GM23338 (cell line): ENCODE measurements at regions not wholly inside any gene's neighbourhood (a gene's known extent, or its start where the extent isn't known, plus 50 kb on each side); places are given as distances from the start of the nearest gene placed in this dataset.

ENCODE experiments used
- ATAC-seq: fragments of 200-7000 bp; cut with Tn5 transposase; 3 replicates; pipeline ENCODE4 v1.9.1; 2020
- DNase-seq: peaks from one replicate; pipeline ENCODE4 v3.0.0-alpha.2; 2015; ENCODE audit warnings: low spot score
- H2AFZ ChIP-seq: fragments of 200-600 bp; sonication (generic); 2 replicates; pipeline ENCODE4 v1.8.0; 2016; ENCODE audit warnings: antibody characterized with exemption, mild to moderate bottlenecking, moderate library complexity
- H3F3A ChIP-seq: fragments of 200-600 bp; sonication (generic); replicated peaks from 2 replicates; pipeline ENCODE4 v1.8.0; 2017; ENCODE audit warnings: antibody characterized with exemption, mixed run types, low read depth
- H3K27ac ChIP-seq: fragments of 200-600 bp; sonication (generic); 2 replicates; pipeline ENCODE4 v1.6.1; 2016; ENCODE audit warnings: low read depth
- H3K27me3 ChIP-seq: fragments of 200-600 bp; sonication (generic); 2 replicates; pipeline ENCODE4 v1.8.0; 2016; ENCODE audit warnings: mild to moderate bottlenecking, mixed run types, moderate library complexity; ENCODE audit not compliant: insufficient read depth
- H3K36me3 ChIP-seq: fragments of 200-600 bp; sonication (generic); 2 replicates; pipeline ENCODE4 v1.8.0; 2016; ENCODE audit warnings: mild to moderate bottlenecking; ENCODE audit not compliant: insufficient read depth
- H3K4me1 ChIP-seq: fragments of 200-600 bp; sonication (generic); 2 replicates; pipeline ENCODE4 v1.8.0; 2016; ENCODE audit warnings: mild to moderate bottlenecking, moderate library complexity; ENCODE audit not compliant: insufficient read depth
- H3K4me2 ChIP-seq: fragments of 200-600 bp; sonication (generic); 2 replicates; pipeline ENCODE4 v1.7.1; 2017; ENCODE audit warnings: mixed run types
- H3K4me3 ChIP-seq: fragments of 200-600 bp; sonication (generic); 2 replicates; pipeline ENCODE4 v1.6.1; 2016; ENCODE audit warnings: mixed run types
- H3K79me2 ChIP-seq: fragments of 200-600 bp; sonication (generic); replicated peaks from 2 replicates; pipeline ENCODE4 v1.8.0; 2017; ENCODE audit warnings: mild to moderate bottlenecking; ENCODE audit not compliant: insufficient read depth
- H3K9me2 ChIP-seq: fragments of 200-600 bp; sonication (generic); 2 replicates; pipeline ENCODE4 v1.8.0; 2017; ENCODE audit not compliant: insufficient read depth
- H4K20me1 ChIP-seq: fragments of 200-600 bp; sonication (generic); replicated peaks from 2 replicates; pipeline ENCODE4 v1.8.0; 2017; ENCODE audit warnings: mild to moderate bottlenecking; ENCODE audit not compliant: insufficient read depth
- H3K27ac Mint-ChIP-seq: 2 replicates; pipeline ENCODE4 v1.8.0; 2020; ENCODE audit warnings: inconsistent platforms, mild to moderate bottlenecking, moderate library complexity, mixed read lengths
- H3K27me3 Mint-ChIP-seq: 3 replicates; pipeline ENCODE4 v1.8.0; 2022; ENCODE audit warnings: low read depth, mild to moderate bottlenecking, moderate library complexity, mixed read lengths, inconsistent platforms; ENCODE audit not compliant: insufficient read depth, poor library complexity
- H3K36me3 Mint-ChIP-seq: 3 replicates; pipeline ENCODE4 v1.8.0; 2021; ENCODE audit warnings: low read depth, mild to moderate bottlenecking, inconsistent platforms, moderate library complexity, mixed read lengths
- H3K4me1 Mint-ChIP-seq: 3 replicates; pipeline ENCODE4 v1.8.0; 2020; ENCODE audit warnings: mild to moderate bottlenecking, inconsistent platforms, mixed read lengths
- H3K4me3 Mint-ChIP-seq: 3 replicates; pipeline ENCODE4 v1.8.0; 2021; ENCODE audit warnings: moderate library complexity, mild to moderate bottlenecking, inconsistent platforms, mixed read lengths
- H3K9me3 Mint-ChIP-seq: 3 replicates; pipeline ENCODE4 v1.8.0; 2020; ENCODE audit warnings: moderate library complexity, mild to moderate bottlenecking, inconsistent platforms, mixed read lengths
- CREB1 ChIP-seq: fragments of 250-450 bp; sonication (Bioruptor Pico); IDR thresholded peaks from 2 replicates; pipeline ENCODE4 v1.5.0; 2020; ENCODE audit warnings: low read depth, mild to moderate bottlenecking, moderate library complexity
- EZH2 ChIP-seq: fragments of 200-600 bp; sonication (generic); IDR thresholded peaks from one replicate; pipeline ENCODE4 v1.8.0; 2017; ENCODE audit warnings: antibody characterized with exemption, mild to moderate bottlenecking, low read depth; ENCODE audit not compliant: unreplicated experiment
- EZH2phosphoT487 ChIP-seq: fragments of 200-600 bp; sonication (generic); IDR thresholded peaks from one replicate; pipeline ENCODE4 v1.8.1; 2018; ENCODE audit warnings: antibody characterized with exemption; ENCODE audit not compliant: unreplicated experiment
- JUNB ChIP-seq: IDR thresholded peaks from one replicate; pipeline ENCODE4 v1.6.1; 2016; ENCODE audit warnings: antibody characterized with exemption; ENCODE audit not compliant: unreplicated experiment
- NANOG ChIP-seq: IDR thresholded peaks from 2 replicates; pipeline ENCODE4 v1.6.1; 2016; ENCODE audit warnings: antibody characterized with exemption, borderline replicate concordance
- POLR2AphosphoS5 ChIP-seq: IDR thresholded peaks from 2 replicates; pipeline ENCODE4 v1.6.1; 2016; ENCODE audit warnings: antibody characterized with exemption, low read depth
- STAT1 ChIP-seq: IDR thresholded peaks from one replicate; pipeline ENCODE4 v1.6.1; 2016; ENCODE audit warnings: antibody characterized with exemption; ENCODE audit not compliant: unreplicated experiment
- ZNF114 ChIP-seq: fragments of 250-450 bp; sonication (Bioruptor Pico); IDR thresholded peaks from 2 replicates; pipeline ENCODE4 v1.5.0; 2020; ENCODE audit warnings: mild to moderate bottlenecking, moderate library complexity
- ZNF331 ChIP-seq: fragments of 250-450 bp; sonication (Bioruptor Pico); IDR thresholded peaks from 2 replicates; pipeline ENCODE4 v1.5.0; 2020; ENCODE audit warnings: low read depth, mild to moderate bottlenecking, moderate library complexity
- TF ChIP-seq, protein P1 (sequence below), 2 experiments: fragments of 200-600 bp in 1 of 2; sonication (generic) in 1 of 2; conservative IDR thresholded peaks; 2 replicates each; pipeline versions ENCODE4 v1.5.1 to v1.6.1; 2016 to 2017; ENCODE audit warnings: antibody characterized with exemption in 2 of 2, low read depth in 2 of 2, mild to moderate bottlenecking in 2 of 2, moderate library complexity in 1 of 2
- TF ChIP-seq, protein P2 (sequence below): fragments of 250-450 bp; sonication (Bioruptor Pico); IDR thresholded peaks from 2 replicates; pipeline ENCODE4 v1.5.0; 2020; ENCODE audit warnings: mild to moderate bottlenecking, moderate library complexity
- TF ChIP-seq, protein P3 (sequence below): IDR thresholded peaks from one replicate; pipeline ENCODE4 v1.6.1; 2018; ENCODE audit warnings: antibody characterized with exemption; ENCODE audit not compliant: unreplicated experiment
- TF ChIP-seq, protein P4 (sequence below): IDR thresholded peaks from 2 replicates; pipeline ENCODE4 v1.6.1; 2016; ENCODE audit warnings: antibody characterized with exemption

DNA sequence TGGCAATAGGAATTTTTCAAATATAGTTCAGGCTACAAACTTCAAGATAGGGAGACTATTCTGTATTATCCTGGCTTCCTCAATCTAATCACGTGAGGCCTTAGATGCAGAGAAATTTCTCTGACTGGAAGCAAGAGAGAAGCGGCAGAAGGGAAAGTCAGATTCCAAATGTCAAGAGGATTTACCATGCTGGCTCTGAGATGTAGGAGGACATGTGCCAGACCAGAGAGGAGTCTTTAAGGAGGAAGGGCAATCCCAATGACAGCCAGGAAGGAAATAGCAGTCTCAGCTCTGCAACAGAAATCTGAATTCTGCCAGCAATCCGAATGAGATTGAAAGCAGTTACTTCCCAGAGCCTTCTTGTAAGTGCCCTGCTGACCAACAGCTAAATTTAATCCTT is 57.4 kb downstream of the NUTM2E start:
- no peak overlapping the region for H3K4me2 ChIP-seq
- H3K27ac ChIP-seq: no peak overlapping the region
- H2AFZ ChIP-seq: peak overlapping the region; percentile 52; the same call in 1 of the 2 replicates
- H3K27me3 ChIP-seq: no peaks in the 10 kb centered on the region
- no peak overlapping the region for H3K4me3 ChIP-seq
- ATAC-seq (no peak), DNase-seq (no peak)
- H3K9me2 ChIP-seq: no peaks in the 10 kb centered on the region
- no peaks in the 10 kb centered on the region; the same call in 1 of the 2 replicates for H3K36me3 ChIP-seq
- Mint-ChIP-seq H3K27me3 (peaks cover 2% of the 10 kb centered on the region), H3K36me3 (no peaks in the 10 kb centered on the region), H3K4me3 (no peak overlapping the region), H3K27ac (no peak overlapping the region), H3K9me3 (peaks cover 21% of the 10 kb centered on the region), H3K4me1 (peaks cover 2% of the 10 kb centered on the region; the same call in 2 of the 3 replicates)
- no peaks in the 10 kb centered on the region for H3K79me2 ChIP-seq
- H4K20me1 ChIP-seq: no peaks in the 10 kb centered on the region
- no peaks in the 10 kb centered on the region for H3K4me1 ChIP-seq
- H3F3A ChIP-seq: no peaks in the 10 kb centered on the region
- TF ChIP-seq, protein P1, sequence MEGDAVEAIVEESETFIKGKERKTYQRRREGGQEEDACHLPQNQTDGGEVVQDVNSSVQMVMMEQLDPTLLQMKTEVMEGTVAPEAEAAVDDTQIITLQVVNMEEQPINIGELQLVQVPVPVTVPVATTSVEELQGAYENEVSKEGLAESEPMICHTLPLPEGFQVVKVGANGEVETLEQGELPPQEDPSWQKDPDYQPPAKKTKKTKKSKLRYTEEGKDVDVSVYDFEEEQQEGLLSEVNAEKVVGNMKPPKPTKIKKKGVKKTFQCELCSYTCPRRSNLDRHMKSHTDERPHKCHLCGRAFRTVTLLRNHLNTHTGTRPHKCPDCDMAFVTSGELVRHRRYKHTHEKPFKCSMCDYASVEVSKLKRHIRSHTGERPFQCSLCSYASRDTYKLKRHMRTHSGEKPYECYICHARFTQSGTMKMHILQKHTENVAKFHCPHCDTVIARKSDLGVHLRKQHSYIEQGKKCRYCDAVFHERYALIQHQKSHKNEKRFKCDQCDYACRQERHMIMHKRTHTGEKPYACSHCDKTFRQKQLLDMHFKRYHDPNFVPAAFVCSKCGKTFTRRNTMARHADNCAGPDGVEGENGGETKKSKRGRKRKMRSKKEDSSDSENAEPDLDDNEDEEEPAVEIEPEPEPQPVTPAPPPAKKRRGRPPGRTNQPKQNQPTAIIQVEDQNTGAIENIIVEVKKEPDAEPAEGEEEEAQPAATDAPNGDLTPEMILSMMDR (conservative IDR thresholded peaks at IDR 0.05; ENCODE audit: low read depth in 2 of 2): no peak
- TF ChIP-seq NANOG (no peak), STAT1 (no peak), EZH2phosphoT487 (no peak), EZH2 (no peak), ZNF331 (CRISPR knock-in tag) (no peak), POLR2AphosphoS5 (no peak), CREB1 (CRISPR knock-in tag) (no peak), ZNF114 (no peak), JUNB (no peak)
- TF ChIP-seq, protein P2, sequence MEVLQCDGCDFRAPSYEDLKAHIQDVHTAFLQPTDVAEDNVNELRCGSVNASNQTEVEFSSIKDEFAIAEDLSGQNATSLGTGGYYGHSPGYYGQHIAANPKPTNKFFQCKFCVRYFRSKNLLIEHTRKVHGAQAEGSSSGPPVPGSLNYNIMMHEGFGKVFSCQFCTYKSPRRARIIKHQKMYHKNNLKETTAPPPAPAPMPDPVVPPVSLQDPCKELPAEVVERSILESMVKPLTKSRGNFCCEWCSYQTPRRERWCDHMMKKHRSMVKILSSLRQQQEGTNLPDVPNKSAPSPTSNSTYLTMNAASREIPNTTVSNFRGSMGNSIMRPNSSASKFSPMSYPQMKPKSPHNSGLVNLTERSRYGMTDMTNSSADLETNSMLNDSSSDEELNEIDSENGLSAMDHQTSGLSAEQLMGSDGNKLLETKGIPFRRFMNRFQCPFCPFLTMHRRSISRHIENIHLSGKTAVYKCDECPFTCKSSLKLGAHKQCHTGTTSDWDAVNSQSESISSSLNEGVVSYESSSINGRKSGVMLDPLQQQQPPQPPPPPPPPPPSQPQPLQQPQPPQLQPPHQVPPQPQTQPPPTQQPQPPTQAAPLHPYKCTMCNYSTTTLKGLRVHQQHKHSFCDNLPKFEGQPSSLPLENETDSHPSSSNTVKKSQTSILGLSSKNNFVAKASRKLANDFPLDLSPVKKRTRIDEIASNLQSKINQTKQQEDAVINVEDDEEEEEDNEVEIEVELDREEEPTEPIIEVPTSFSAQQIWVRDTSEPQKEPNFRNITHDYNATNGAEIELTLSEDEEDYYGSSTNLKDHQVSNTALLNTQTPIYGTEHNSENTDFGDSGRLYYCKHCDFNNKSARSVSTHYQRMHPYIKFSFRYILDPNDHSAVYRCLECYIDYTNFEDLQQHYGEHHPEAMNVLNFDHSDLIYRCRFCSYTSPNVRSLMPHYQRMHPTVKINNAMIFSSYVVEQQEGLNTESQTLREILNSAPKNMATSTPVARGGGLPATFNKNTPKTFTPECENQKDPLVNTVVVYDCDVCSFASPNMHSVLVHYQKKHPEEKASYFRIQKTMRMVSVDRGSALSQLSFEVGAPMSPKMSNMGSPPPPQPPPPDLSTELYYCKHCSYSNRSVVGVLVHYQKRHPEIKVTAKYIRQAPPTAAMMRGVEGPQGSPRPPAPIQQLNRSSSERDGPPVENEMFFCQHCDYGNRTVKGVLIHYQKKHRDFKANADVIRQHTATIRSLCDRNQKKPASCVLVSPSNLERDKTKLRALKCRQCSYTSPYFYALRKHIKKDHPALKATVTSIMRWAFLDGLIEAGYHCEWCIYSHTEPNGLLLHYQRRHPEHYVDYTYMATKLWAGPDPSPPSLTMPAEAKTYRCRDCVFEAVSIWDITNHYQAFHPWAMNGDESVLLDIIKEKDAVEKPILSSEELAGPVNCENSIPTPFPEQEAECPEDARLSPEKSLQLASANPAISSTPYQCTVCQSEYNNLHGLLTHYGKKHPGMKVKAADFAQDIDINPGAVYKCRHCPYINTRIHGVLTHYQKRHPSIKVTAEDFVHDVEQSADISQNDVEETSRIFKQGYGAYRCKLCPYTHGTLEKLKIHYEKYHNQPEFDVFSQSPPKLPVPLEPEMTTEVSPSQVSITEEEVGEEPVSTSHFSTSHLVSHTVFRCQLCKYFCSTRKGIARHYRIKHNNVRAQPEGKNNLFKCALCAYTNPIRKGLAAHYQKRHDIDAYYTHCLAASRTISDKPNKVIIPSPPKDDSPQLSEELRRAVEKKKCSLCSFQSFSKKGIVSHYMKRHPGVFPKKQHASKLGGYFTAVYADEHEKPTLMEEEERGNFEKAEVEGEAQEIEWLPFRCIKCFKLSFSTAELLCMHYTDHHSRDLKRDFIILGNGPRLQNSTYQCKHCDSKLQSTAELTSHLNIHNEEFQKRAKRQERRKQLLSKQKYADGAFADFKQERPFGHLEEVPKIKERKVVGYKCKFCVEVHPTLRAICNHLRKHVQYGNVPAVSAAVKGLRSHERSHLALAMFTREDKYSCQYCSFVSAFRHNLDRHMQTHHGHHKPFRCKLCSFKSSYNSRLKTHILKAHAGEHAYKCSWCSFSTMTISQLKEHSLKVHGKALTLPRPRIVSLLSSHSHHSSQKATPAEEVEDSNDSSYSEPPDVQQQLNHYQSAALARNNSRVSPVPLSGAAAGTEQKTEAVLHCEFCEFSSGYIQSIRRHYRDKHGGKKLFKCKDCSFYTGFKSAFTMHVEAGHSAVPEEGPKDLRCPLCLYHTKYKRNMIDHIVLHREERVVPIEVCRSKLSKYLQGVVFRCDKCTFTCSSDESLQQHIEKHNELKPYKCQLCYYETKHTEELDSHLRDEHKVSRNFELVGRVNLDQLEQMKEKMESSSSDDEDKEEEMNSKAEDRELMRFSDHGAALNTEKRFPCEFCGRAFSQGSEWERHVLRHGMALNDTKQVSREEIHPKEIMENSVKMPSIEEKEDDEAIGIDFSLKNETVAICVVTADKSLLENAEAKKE (CRISPR knock-in tag): no peak
- TF ChIP-seq, protein P3, sequence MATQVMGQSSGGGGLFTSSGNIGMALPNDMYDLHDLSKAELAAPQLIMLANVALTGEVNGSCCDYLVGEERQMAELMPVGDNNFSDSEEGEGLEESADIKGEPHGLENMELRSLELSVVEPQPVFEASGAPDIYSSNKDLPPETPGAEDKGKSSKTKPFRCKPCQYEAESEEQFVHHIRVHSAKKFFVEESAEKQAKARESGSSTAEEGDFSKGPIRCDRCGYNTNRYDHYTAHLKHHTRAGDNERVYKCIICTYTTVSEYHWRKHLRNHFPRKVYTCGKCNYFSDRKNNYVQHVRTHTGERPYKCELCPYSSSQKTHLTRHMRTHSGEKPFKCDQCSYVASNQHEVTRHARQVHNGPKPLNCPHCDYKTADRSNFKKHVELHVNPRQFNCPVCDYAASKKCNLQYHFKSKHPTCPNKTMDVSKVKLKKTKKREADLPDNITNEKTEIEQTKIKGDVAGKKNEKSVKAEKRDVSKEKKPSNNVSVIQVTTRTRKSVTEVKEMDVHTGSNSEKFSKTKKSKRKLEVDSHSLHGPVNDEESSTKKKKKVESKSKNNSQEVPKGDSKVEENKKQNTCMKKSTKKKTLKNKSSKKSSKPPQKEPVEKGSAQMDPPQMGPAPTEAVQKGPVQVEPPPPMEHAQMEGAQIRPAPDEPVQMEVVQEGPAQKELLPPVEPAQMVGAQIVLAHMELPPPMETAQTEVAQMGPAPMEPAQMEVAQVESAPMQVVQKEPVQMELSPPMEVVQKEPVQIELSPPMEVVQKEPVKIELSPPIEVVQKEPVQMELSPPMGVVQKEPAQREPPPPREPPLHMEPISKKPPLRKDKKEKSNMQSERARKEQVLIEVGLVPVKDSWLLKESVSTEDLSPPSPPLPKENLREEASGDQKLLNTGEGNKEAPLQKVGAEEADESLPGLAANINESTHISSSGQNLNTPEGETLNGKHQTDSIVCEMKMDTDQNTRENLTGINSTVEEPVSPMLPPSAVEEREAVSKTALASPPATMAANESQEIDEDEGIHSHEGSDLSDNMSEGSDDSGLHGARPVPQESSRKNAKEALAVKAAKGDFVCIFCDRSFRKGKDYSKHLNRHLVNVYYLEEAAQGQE: no peak
- TF ChIP-seq, protein P4, sequence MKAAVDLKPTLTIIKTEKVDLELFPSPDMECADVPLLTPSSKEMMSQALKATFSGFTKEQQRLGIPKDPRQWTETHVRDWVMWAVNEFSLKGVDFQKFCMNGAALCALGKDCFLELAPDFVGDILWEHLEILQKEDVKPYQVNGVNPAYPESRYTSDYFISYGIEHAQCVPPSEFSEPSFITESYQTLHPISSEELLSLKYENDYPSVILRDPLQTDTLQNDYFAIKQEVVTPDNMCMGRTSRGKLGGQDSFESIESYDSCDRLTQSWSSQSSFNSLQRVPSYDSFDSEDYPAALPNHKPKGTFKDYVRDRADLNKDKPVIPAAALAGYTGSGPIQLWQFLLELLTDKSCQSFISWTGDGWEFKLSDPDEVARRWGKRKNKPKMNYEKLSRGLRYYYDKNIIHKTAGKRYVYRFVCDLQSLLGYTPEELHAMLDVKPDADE: no peak
